GM12872 (cell line): ENCODE measurements at regions not wholly inside any gene's neighbourhood (a gene's known extent, or its start where the extent isn't known, plus 50 kb on each side); places are given as distances from the start of the nearest gene placed in this dataset.

ENCODE experiments used
- CTCF ChIP-seq: IDR thresholded peaks from 3 replicates; pipeline ENCODE4 v1.5.1; 2011; ENCODE audit warnings: low read depth, mild to moderate bottlenecking, low read length, moderate library complexity; ENCODE audit not compliant: insufficient read depth

GRCh38 chr10:3238115-3238871 is 65.7 kb upstream of the PITRM1 start:
- TF ChIP-seq CTCF: no peak

- TF ChIP-seq CTCF: no peak
These were observed 64.9 kb upstream of the PITRM1 start for GRCh38 chr10:3237530-3237929.

GRCh38 chr10:3236644-3237404 is 64.2 kb upstream of the PITRM1 start:
- TF ChIP-seq CTCF: no peak

- TF ChIP-seq CTCF: no peak
These were observed 63.5 kb upstream of the PITRM1 start for GRCh38 chr10:3235996-3236510.

GRCh38 chr10:3235395-3235794 is 62.8 kb upstream of the PITRM1 start:
- TF ChIP-seq CTCF: no peak

GRCh38 chr10:3233486-3233990 is 61.0 kb upstream of the PITRM1 start:
- no peak for TF ChIP-seq CTCF

GRCh38 chr10:3231951-3232730 is 59.6 kb upstream of the PITRM1 start:
- no peak for TF ChIP-seq CTCF
